H1 (cell line): ENCODE measurements at regions not wholly inside any gene's neighbourhood (a gene's known extent, or its start where the extent isn't known, plus 50 kb on each side); places are given as distances from the start of the nearest gene placed in this dataset.

Experiments
- BRCA1 ChIP-seq: IDR thresholded peaks from 2 replicates; pipeline ENCODE4 v1.6.1; 2012; ENCODE audit warnings: low read depth, low read length, improper control_type of control experiment
- CTCF ChIP-seq, 3 experiments: IDR thresholded peaks; 1 replicate in 2 of 3; 2 replicates in 1 of 3; pipeline versions ENCODE4 v1.5.1 to v1.6.1; 2011; ENCODE audit warnings: low read length in 3 of 3, mild to moderate bottlenecking in 3 of 3, inconsistent platforms in 2 of 3, low read depth in 1 of 3, moderate library complexity in 1 of 3; ENCODE audit not compliant: insufficient read depth in 1 of 3; ENCODE audit errors: control extremely low read depth in 1 of 3
- E2F6 ChIP-seq: IDR thresholded peaks from 2 replicates; pipeline ENCODE4 v1.6.1; 2012; ENCODE audit warnings: inconsistent platforms
- EP300 ChIP-seq, 2 experiments: IDR thresholded peaks; 1 replicate in 1 of 2; 2 replicates in 1 of 2; pipeline ENCODE4 v1.6.1; 2011 to 2012; ENCODE audit warnings: low read depth in 2 of 2, low read length in 2 of 2, mild to moderate bottlenecking in 2 of 2, borderline replicate concordance in 1 of 2, inconsistent platforms in 1 of 2, moderate library complexity in 1 of 2
- POLR2AphosphoS5 ChIP-seq: IDR thresholded peaks from 2 replicates; pipeline ENCODE4 v1.6.1; 2011; ENCODE audit warnings: low read depth, low read length

DNA sequence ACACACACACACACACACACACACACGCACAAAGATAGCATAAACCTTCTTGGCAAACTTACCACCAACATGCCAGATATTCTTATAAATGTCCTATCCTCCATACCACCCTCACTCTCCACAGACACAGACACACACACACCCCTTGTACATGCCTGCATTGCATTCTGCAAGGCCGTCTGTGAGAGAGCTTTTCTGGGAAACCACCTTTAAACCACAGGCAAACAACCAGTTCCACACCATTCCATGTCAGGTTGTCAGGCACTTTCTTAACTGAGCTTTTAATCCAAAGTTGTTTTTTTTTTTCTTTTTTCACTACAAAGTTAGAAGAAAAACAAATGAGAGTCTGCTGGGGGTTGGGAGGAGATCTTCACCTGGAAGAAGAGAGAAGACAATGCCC lies 221.1 kb downstream of the C1D start (continued):
- TF ChIP-seq CTCF (IDR thresholded peaks at IDR 0.05; ENCODE audit: control extremely low read depth in 1 of 3, insufficient read depth in 1 of 3, low read depth in 1 of 3, low read length in 3 of 3): no peak
- no peak for TF ChIP-seq BRCA1
- TF ChIP-seq EP300 (IDR thresholded peaks at IDR 0.05; ENCODE audit: borderline replicate concordance in 1 of 2, low read depth in 2 of 2, low read length in 2 of 2): no peak
- TF ChIP-seq POLR2AphosphoS5: no peak
- no peak for TF ChIP-seq E2F6
- TF ChIP-seq, all 59 proteins: peak for 0
